GM12878 (cell line): ENCODE measurements at regions not wholly inside any gene's neighbourhood (a gene's known extent, or its start where the extent isn't known, plus 50 kb on each side); places are given as distances from the start of the nearest gene placed in this dataset.

Source experiments
- ATAC-seq: fragments of 200-7000 bp; cut with Tn5 transposase; 3 replicates; pipeline ENCODE4 v1.9.1; 2020; ENCODE audit warnings: mild to moderate bottlenecking, moderate library complexity
- BruUV-seq: library from RNA; stranded (reverse); fragments of 400-500 nt; replicated peaks from 2 replicates; lab custom pipeline; 2021; lab: Mats Ljungman, UMichigan
- CTCF ChIA-PET: fragments of 300-600 bp; sonication (Branson Sonifier 250); formaldehyde crosslinking; extraction: SDS; loops from one replicate; lab custom pipeline; 2021; ENCODE audit warnings: inconsistent platforms; lab: Yijun Ruan, JAX
- POLR2A ChIA-PET: fragments of 350-600 bp; formaldehyde crosslinking; extraction: SDS; loops from one replicate; lab custom pipeline; 2021; ENCODE audit warnings: inconsistent platforms; lab: Charles Lee
- RAD21 ChIA-PET: fragments of 300-600 bp; sonication (Branson Sonifier 250); formaldehyde crosslinking; loops from one replicate; lab custom pipeline; 2023; ENCODE audit warnings: antibody characterized with exemption; ENCODE audit not compliant: unreplicated experiment; lab: Charles Lee
- SMC1A ChIA-PET: fragments of 300-600 bp; sonication (Branson Sonifier 250); formaldehyde crosslinking; loops from one replicate; lab custom pipeline; 2023; ENCODE audit not compliant: unreplicated experiment, uncharacterized antibody; lab: Charles Lee
- DNase-seq: peaks from one replicate; pipeline ENCODE4 v3.0.0-alpha.2; 2011; ENCODE audit warnings: low read depth, low spot score
- FAIRE-seq: peaks from 3 replicates; lab custom pipeline; 2011; peaks lifted over from hg19 to GRCh38; lab: Jason Lieb, UNC
- H2AFZ ChIP-seq: 2 replicates; pipeline ENCODE4 v1.6.0; 2011; ENCODE audit warnings: low read depth, low read length, control low read depth; ENCODE audit not compliant: control insufficient read depth
- H3K27ac ChIP-seq: 2 replicates; pipeline ENCODE4 v1.5.1; 2011; ENCODE audit warnings: control low read depth; ENCODE audit not compliant: control insufficient read depth, insufficient read depth
- H3K27me3 ChIP-seq, 2 experiments: replicated peaks in 1 of 2; 2 replicates each; pipeline versions ENCODE4 v1.6.0 to v1.6.1; 2011; ENCODE audit warnings: low read length in 1 of 2; ENCODE audit not compliant: control insufficient read depth in 2 of 2, insufficient read depth in 2 of 2
- H3K36me3 ChIP-seq, 2 experiments: 2 replicates each; pipeline ENCODE4 v1.5.1; 2011; ENCODE audit warnings: low read length in 1 of 2; ENCODE audit not compliant: control insufficient read depth in 2 of 2, insufficient read depth in 2 of 2
- H3K4me1 ChIP-seq: 2 replicates; pipeline ENCODE4 v1.6.1; 2011; ENCODE audit warnings: mild to moderate bottlenecking, low read length, moderate library complexity, mixed read lengths; ENCODE audit not compliant: control insufficient read depth, insufficient read depth
- H3K4me2 ChIP-seq: 2 replicates; pipeline ENCODE4 v1.6.0; 2011; ENCODE audit warnings: control low read depth; ENCODE audit not compliant: control insufficient read depth, insufficient read depth
- H3K4me3 ChIP-seq: fragments of 200-600 bp; sonication (generic); 2 replicates; pipeline ENCODE4 v1.5.1; 2016
- H3K79me2 ChIP-seq: 2 replicates; pipeline ENCODE4 v1.6.0; 2011; ENCODE audit warnings: low read length; ENCODE audit not compliant: control insufficient read depth, insufficient read depth
- H3K9ac ChIP-seq: 2 replicates; pipeline ENCODE4 v1.8.0; 2011; ENCODE audit warnings: low read length, control low read depth, mixed read lengths; ENCODE audit not compliant: control insufficient read depth, insufficient read depth
- H3K9me3 ChIP-seq: replicated peaks from 3 replicates; pipeline ENCODE4 v1.5.1; 2011; ENCODE audit warnings: mild to moderate bottlenecking, low read length; ENCODE audit not compliant: control insufficient read depth, insufficient read depth
- H4K20me1 ChIP-seq: 2 replicates; pipeline ENCODE4 v1.6.0; 2011; ENCODE audit not compliant: control insufficient read depth, insufficient read depth
- BACH1 ChIP-seq: fragments of 450-650 bp; IDR thresholded peaks from 2 replicates; pipeline ENCODE4 v1.6.1; 2017; ENCODE audit warnings: mild to moderate bottlenecking, borderline replicate concordance
- IRF4 ChIP-seq: IDR thresholded peaks from 2 replicates; pipeline ENCODE4 v1.6.1; 2011; ENCODE audit warnings: low read depth, low read length
- YY1 ChIP-seq: IDR thresholded peaks from 2 replicates; pipeline ENCODE4 v1.6.1; 2011; ENCODE audit warnings: low read depth, mild to moderate bottlenecking, low read length
- ZNF207 ChIP-seq: fragments of 450-650 bp; IDR thresholded peaks from 2 replicates; pipeline ENCODE4 v1.6.1; 2014; ENCODE audit warnings: antibody characterized with exemption, mild to moderate bottlenecking, borderline replicate concordance
- WGBS: methylation state at CpG from one replicate; pipeline ENCODE4 v1.1.6; 2016; ENCODE audit warnings: low lambda C conversion rate; ENCODE audit not compliant: insufficient replicate concordance, insufficient coverage; ENCODE audit errors: missing lambda C conversion rate; 5-methylcytosine and 5-hydroxymethylcytosine counted together
- in situ Hi-C: fragments of 300-500 bp; cut with MboI; formaldehyde crosslinking; loops from 9 replicates; pipeline ENCODE4 v1.14.3; 2018; ENCODE audit warnings: mixed read lengths
- intact Hi-C: fragments of 100-400 bp; cut with micrococcal nuclease; formaldehyde crosslinking; loops from one replicate; pipeline ENCODE4 v1.14.2; 2022; ENCODE audit not compliant: unreplicated experiment
- TF ChIP-seq, protein P1 (sequence below): fragments of 450-650 bp; IDR thresholded peaks from 2 replicates; pipeline ENCODE4 v1.6.1; 2018; ENCODE audit warnings: mild to moderate bottlenecking, low read depth, moderate library complexity; ENCODE audit not compliant: partially characterized antibody
- TF ChIP-seq, protein P2 (sequence below), 3 experiments: IDR thresholded peaks in 2 of 3; conservative IDR thresholded peaks in 1 of 3; 2 replicates each; pipeline ENCODE4 v1.5.1; 2011; ENCODE audit warnings: low read depth in 3 of 3, low read length in 3 of 3, mild to moderate bottlenecking in 3 of 3, control low read depth in 2 of 3, moderate library complexity in 2 of 3, inconsistent platforms in 1 of 3, mixed read lengths in 1 of 3; ENCODE audit not compliant: control insufficient read depth in 2 of 3, insufficient read depth in 1 of 3; ENCODE audit errors: extremely low read depth in 1 of 3

DNA sequence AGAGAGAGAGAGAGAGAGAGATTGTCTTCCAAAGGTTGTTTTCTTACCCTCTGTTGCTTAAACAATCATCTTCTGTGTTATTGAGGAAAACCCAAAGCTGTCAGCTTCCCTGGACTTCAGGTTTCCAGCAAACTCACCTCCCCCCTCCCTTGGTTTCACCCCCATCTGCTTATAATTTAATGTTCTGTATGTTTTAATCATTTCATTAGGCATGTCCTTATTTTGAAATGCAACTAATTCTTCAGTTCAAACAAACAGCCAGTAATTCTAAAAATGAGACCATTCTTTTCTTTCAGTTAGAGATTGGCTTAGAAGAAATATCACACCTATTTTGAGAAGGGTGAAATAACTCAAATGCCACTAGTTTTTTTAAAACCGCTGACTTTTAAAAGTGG, 102.9 kb downstream of the FAM204A start:
- ChIA-PET CTCF (interaction anchor here (1.0 to 5.6 kb wide), 6 partner anchors 11 to 808 kb away, joined by 3 to 99 read pairs (median 8); no protein-coding TSS in a partner anchor), SMC1A (interaction anchor here (1.4 to 3.5 kb wide), 3 partner anchors 702 to 1022 kb away, joined by 3 to 23 read pairs (median 5); no protein-coding TSS in a partner anchor), POLR2A (no interaction called here), RAD21 (interaction anchor here (1.2 kb wide), 1 partner anchor 742 kb away, joined by 7 read pairs; no protein-coding TSS in a partner anchor)
- peaks cover 0 to 6% of the 10 kb centered on the region in 2 experiments; a peak in 2 of 4 replicates for H3K27me3 ChIP-seq
- no peak overlapping the region for H3K4me3 ChIP-seq
- no TSS peak for BruUV-seq
- in situ Hi-C loops = loop anchor here (10.0 kb wide), 1 partner anchor 1014 kb away; no protein-coding TSS in a partner anchor
- 0% methylated on average over 1 of the region's 1 CpG for WGBS
- no peak for TF ChIP-seq YY1
- TF ChIP-seq, protein P1, sequence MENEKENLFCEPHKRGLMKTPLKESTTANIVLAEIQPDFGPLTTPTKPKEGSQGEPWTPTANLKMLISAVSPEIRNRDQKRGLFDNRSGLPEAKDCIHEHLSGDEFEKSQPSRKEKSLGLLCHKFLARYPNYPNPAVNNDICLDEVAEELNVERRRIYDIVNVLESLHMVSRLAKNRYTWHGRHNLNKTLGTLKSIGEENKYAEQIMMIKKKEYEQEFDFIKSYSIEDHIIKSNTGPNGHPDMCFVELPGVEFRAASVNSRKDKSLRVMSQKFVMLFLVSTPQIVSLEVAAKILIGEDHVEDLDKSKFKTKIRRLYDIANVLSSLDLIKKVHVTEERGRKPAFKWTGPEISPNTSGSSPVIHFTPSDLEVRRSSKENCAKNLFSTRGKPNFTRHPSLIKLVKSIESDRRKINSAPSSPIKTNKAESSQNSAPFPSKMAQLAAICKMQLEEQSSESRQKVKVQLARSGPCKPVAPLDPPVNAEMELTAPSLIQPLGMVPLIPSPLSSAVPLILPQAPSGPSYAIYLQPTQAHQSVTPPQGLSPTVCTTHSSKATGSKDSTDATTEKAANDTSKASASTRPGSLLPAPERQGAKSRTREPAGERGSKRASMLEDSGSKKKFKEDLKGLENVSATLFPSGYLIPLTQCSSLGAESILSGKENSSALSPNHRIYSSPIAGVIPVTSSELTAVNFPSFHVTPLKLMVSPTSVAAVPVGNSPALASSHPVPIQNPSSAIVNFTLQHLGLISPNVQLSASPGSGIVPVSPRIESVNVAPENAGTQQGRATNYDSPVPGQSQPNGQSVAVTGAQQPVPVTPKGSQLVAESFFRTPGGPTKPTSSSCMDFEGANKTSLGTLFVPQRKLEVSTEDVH = no peak
- TF ChIP-seq ZNF207 = no peak
- TF ChIP-seq, protein P2, sequence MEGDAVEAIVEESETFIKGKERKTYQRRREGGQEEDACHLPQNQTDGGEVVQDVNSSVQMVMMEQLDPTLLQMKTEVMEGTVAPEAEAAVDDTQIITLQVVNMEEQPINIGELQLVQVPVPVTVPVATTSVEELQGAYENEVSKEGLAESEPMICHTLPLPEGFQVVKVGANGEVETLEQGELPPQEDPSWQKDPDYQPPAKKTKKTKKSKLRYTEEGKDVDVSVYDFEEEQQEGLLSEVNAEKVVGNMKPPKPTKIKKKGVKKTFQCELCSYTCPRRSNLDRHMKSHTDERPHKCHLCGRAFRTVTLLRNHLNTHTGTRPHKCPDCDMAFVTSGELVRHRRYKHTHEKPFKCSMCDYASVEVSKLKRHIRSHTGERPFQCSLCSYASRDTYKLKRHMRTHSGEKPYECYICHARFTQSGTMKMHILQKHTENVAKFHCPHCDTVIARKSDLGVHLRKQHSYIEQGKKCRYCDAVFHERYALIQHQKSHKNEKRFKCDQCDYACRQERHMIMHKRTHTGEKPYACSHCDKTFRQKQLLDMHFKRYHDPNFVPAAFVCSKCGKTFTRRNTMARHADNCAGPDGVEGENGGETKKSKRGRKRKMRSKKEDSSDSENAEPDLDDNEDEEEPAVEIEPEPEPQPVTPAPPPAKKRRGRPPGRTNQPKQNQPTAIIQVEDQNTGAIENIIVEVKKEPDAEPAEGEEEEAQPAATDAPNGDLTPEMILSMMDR (IDR thresholded peaks at IDR 0.05 in 2 of 3, conservative IDR thresholded peaks at IDR 0.05 in 1 of 3; ENCODE audit: control insufficient read depth in 2 of 3, extremely low read depth in 1 of 3, insufficient read depth in 1 of 3, low read depth in 3 of 3, low read length in 3 of 3) = no peak
- TF ChIP-seq IRF4 = no peak
- no peak for TF ChIP-seq BACH1
- H4K20me1 ChIP-seq = no peaks in the 10 kb centered on the region
- H3K9me3 ChIP-seq = no peaks in the 10 kb centered on the region
- H3K27ac ChIP-seq = no peak overlapping the region
- no peaks in the 10 kb centered on the region for H3K36me3 ChIP-seq
- FAIRE-seq (no peak), ATAC-seq (no peak), DNase-seq (no peak)
- no peaks in the 10 kb centered on the region for H3K4me1 ChIP-seq
- no peak overlapping the region for H3K9ac ChIP-seq
- no peaks in the 10 kb centered on the region for H3K79me2 ChIP-seq
- intact Hi-C loops = no loop called here
- H3K4me2 ChIP-seq = no peak overlapping the region
- H2AFZ ChIP-seq = no peak overlapping the region
